ENCODE measurements at regions not wholly inside any gene's neighbourhood (a gene's known extent, or its start where the extent isn't known, plus 50 kb on each side); places are given as distances from the start of the nearest gene placed in this dataset.
"Not testable (repeated sequence)": the region's sequence is repeated elsewhere in the genome, so short reads cannot be mapped to it uniquely, and the experiment has no call there.

- no peak for DNase-seq (ENCODE audit: low read depth)
These were observed 106.5 kb downstream of the KLF13 start for GRCh38 chr15:31433091-31433490.

DNA sequence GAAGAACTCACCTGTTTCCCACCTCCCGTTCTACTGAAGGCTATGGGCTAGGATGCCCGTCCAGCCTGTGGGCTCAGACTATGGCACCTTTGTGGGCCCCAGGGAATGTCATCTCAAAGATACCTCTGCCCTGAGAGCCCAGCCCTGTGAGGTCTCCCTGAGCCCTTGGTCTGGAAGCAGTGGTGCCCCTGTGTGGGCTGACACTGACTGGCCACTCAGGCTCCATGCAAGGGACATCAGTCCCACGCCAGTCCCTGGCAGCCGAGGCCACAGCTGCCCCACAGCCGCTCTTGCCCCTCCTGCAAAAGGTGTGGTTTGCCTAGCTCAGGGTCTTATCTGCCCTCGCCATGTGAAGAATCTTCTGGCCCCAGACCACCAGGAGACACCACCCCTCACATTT, 106.9 kb downstream of the KLF13 start:
- DNase-seq (ENCODE audit: low read depth) = no peak

GRCh38 chr15:31434275-31434587, 107.6 kb downstream of the KLF13 start:
- DNase-seq (ENCODE audit: low read depth) = no peak

GRCh38 chr15:31434588-31435260, 108.1 kb downstream of the KLF13 start:
- peak; percentile 73 for DNase-seq (ENCODE audit: low read depth)

- peak; percentile 82 for DNase-seq (ENCODE audit: low read depth)
These were observed 108.8 kb downstream of the KLF13 start for GRCh38 chr15:31435261-31435911.

DNA sequence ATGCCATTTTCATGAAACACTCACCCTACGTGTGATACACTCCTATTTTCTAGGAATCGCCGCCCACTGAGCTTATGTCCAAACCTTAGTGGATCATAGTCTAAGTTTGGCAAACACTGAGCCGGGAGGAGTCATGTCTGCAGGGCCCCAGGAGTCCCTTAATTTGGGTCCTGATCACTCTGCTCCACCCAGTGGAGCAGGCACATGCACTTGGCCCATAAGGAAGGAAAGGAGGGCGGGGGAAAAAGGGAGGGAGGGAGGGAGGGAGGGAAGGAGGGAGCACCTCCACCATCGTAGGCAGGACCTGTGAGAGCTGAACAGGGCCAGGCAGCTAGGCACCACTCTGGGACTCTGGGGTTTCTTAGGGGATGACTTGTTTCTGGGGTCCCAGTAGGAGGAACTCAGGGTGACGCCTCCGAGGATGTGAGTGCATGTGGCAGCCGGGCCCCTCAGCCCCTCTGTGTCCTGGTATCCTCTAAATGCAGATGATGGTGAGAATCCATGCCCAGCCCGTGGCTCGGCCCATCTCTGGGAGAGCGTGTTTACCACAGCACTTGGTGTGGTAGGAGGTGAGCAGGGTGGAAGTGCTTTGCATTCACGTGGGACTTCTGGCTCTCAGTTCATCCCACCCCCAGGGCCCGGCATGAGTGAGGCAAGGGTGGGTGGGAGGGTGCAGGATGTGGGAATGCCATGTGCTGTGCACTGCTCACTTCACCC, 109.4 kb downstream of the KLF13 start:
- peak; percentile 45 for DNase-seq (ENCODE audit: low read depth)

DNA sequence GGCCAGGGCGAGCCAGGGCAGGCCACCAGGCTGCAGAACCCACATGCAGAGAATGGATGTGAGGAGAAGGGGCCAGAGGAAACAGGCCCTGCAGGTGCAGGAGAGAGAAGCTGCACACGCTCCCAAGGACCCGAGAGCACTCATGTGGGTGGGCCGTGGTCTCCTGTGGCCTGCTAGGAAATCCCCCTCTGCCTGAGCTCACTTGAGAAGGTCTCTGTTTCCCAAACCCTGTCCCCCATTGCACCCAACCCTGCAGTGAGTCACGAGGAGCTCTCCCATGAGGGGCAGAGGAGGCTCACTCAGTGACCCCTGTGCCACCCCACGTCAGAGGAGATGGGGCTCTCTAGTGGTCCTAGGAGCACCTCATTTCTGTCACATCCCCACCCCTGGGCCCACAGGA, 111.1 kb downstream of the KLF13 start:
- peak; percentile 74 for DNase-seq (ENCODE audit: low read depth)

- DNase-seq (ENCODE audit: low read depth) = no peak
These were observed 112.1 kb downstream of the KLF13 start for GRCh38 chr15:31438601-31439265.

- DNase-seq (ENCODE audit: low read depth) = no peak
These were observed 112.7 kb downstream of the KLF13 start for GRCh38 chr15:31439328-31439727.

- not testable (repeated sequence) for DNase-seq (ENCODE audit: low read depth)
These were observed 113.6 kb downstream of the KLF13 start for GRCh38 chr15:31440216-31440615.

GRCh38 chr15:31440754-31441311, 114.2 kb downstream of the KLF13 start:
- DNase-seq (ENCODE audit: low read depth) = peak; percentile 40

DNA sequence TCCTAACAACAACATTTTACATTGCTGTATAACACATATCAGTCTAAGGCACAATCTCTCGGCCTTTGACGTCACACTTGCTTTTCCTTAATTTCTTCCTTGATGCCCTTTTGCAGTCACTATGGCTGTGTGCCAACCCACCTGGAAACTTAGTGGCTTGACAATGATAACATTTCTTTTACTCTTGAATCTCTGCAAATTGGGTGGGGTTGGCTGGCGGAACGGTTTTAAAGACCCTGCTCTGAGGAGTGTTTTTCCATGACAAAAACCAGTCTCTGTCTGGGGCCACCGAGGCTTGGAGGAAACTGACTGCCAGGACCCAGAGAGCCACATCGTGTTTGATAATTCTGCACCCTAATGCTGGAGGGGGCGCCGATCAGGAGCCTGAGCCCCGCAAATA, 115.6 kb downstream of the KLF13 start:
- no peak for DNase-seq (ENCODE audit: low read depth)

GRCh38 chr15:31442699-31443111, 116.1 kb downstream of the KLF13 start:
- DNase-seq (ENCODE audit: low read depth) = no peak

DNA sequence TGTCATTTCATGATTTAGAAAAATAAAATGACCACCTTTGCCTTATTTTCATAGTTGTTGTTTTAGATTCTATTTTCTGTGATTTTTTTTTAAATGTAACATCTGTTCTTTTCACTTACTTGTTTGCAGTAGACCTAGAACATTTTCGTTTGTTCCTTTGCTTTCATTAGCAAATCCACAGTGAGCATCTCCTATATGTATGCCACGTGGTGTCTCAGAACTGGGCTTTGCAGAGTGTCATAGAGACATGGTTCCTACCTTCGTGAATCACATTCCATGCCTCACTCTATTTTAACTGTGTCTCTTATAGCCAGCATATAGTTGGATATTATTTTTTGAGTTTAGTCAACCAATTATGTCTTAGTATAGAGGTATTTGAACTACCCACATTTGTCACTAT, 118.2 kb downstream of the KLF13 start:
- no peak for DNase-seq (ENCODE audit: low read depth)

DNA sequence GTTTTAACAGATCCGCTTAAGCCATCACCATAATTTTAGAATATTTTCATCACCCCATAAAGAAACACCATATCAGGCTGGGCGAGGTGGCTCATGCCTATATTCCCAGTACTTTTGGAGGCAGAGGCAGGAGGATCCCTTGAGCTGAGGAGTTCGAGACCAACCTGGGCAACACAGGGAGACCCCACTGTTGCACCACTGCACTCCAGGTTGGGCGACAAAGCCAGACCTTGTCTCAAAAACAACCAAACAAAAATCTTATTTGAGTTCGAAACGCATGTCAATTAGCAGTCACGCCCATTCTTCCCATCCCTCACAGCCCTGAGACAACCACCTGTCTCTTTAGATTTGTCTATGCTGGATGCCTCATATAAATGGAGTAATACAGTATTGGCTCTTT, 119.9 kb downstream of the KLF13 start:
- no peak for DNase-seq (ENCODE audit: low read depth)

GRCh38 chr15:31447931-31448634, 121.4 kb downstream of the KLF13 start:
- DNase-seq (ENCODE audit: low read depth) = no peak

GRCh38 chr15:31448635-31448979, 122.0 kb downstream of the KLF13 start:
- no peak for DNase-seq (ENCODE audit: low read depth)

GRCh38 chr15:31452595-31453557, 126.2 kb downstream of the KLF13 start:
- no peak for DNase-seq (ENCODE audit: low read depth)

DNA sequence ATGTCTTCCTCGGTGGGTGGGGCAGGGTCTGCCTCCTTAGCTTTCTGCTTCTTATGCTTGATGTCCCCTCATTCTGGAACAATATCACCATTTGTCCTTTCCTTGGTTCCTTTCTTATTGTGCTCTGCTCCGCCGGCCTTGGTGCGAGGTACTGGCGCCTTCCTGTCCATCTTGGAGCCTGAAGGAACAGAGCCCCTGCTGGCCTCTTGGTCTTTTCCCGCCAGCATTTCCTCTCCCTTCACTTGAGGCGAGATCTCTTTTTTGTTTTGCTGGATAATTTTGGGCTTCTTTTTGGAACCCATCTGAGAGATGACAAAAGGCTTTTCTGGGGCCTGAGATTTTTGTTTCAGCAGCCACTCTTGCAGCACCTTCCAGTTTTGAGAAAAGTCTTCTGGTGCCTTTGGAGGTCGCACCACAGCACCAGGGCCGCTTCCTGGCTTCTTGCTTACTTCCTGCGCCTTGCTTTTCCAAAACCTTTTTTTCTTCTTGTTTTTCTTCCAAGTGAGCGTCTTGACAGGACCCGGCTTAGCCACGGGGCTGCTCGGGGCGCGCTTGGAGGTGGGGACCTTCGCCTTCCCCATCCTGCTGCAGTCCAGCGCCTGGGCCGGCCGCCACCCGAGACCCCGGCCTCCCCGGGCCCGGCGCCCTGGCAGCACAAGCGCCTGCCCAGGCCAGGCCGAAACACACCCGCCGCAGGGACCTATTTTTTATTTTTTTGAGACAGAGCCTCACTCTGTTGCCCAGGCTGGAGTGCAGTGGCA, 127.1 kb downstream of the KLF13 start:
- DNase-seq (ENCODE audit: low read depth) = no peak

DNA sequence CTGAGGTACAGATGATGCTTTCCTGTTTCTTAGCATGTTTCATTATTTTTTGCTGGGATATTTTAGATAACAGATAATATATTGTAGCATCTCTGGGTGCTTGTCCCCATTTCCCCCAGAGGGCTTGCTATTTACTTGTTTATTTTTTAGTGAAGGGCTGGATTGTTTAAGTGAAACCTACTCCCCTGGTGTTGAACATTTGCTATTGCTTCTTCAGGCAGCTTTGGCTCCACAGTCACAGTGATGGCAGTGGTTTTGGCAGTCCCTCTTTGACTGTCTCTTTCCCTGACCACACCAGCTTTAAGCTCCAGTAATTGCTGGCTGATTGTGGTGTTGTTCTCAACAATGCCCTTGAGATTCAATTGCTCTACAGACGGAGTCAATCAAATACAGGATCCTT, 128.9 kb downstream of the KLF13 start:
- no peak for DNase-seq (ENCODE audit: low read depth)
